Mesenchymal stem cell (in vitro differentiated cells and primary cell): ENCODE measurements at regions not wholly inside any gene's neighbourhood (a gene's known extent, or its start where the extent isn't known, plus 50 kb on each side); places are given as distances from the start of the nearest gene placed in this dataset.
A peak's percentile ranks its signal among the peaks of the same experiment; 100 is the strongest.

Experiments
- DNase-seq: peaks from one replicate; pipeline ENCODE4 v3.0.0-alpha.2; 2013
- H2AFZ ChIP-seq: one replicate; pipeline ENCODE4 v1.6.1; 2013; ENCODE audit warnings: low read depth, mild to moderate bottlenecking, control low read depth, inconsistent platforms, low read length, moderate library complexity
- H2AK5ac ChIP-seq: 2 replicates; pipeline ENCODE4 v1.6.1; 2013; ENCODE audit warnings: low read length, moderate library complexity, mild to moderate bottlenecking, inconsistent platforms; ENCODE audit not compliant: severe bottlenecking
- H2BK120ac ChIP-seq: one replicate; pipeline ENCODE4 v1.6.1; 2013; ENCODE audit warnings: low read depth, mild to moderate bottlenecking, inconsistent platforms, low read length, moderate library complexity
- H2BK12ac ChIP-seq, 2 experiments: one replicate each; pipeline ENCODE4 v1.6.1; 2013; ENCODE audit warnings: inconsistent platforms in 2 of 2, low read length in 2 of 2, mild to moderate bottlenecking in 2 of 2, moderate library complexity in 2 of 2, control low read depth in 1 of 2
- H2BK15ac ChIP-seq: one replicate; pipeline ENCODE4 v1.6.1; 2013; ENCODE audit warnings: mild to moderate bottlenecking, low read depth, inconsistent platforms; ENCODE audit not compliant: poor library complexity, severe bottlenecking
- H2BK5ac ChIP-seq: 2 replicates; pipeline ENCODE4 v1.6.1; 2013; ENCODE audit warnings: low read depth, mild to moderate bottlenecking, low read length, control low read depth, inconsistent platforms; ENCODE audit not compliant: poor library complexity, severe bottlenecking
- H3K14ac ChIP-seq, 2 experiments: one replicate each; pipeline ENCODE4 v1.6.1; 2013; ENCODE audit warnings: inconsistent platforms in 2 of 2, low read length in 2 of 2, control low read depth in 1 of 2, mild to moderate bottlenecking in 1 of 2, moderate library complexity in 1 of 2
- H3K18ac ChIP-seq, 2 experiments: one replicate each; pipeline ENCODE4 v1.6.1; 2013; ENCODE audit warnings: inconsistent platforms in 2 of 2, low read length in 2 of 2, control low read depth in 1 of 2, low read depth in 1 of 2, mild to moderate bottlenecking in 1 of 2
- H3K23ac ChIP-seq, 2 experiments: one replicate each; pipeline ENCODE4 v1.6.1; 2013; ENCODE audit warnings: inconsistent platforms in 2 of 2, low read length in 2 of 2, mild to moderate bottlenecking in 2 of 2, moderate library complexity in 2 of 2, control low read depth in 1 of 2
- H3K27ac ChIP-seq: 2 replicates; pipeline ENCODE4 v1.5.1; 2013; ENCODE audit warnings: mild to moderate bottlenecking, moderate library complexity, low read length, control low read depth, inconsistent platforms; ENCODE audit not compliant: poor library complexity, severe bottlenecking
- H3K27me3 ChIP-seq, 2 experiments: 2 replicates each; pipeline versions ENCODE4 v1.6.1 to v1.7.0; 2013; ENCODE audit warnings: low read length in 2 of 2, mild to moderate bottlenecking in 2 of 2, moderate library complexity in 2 of 2, control low read depth in 1 of 2, inconsistent platforms in 1 of 2; ENCODE audit not compliant: control insufficient read depth in 1 of 2, insufficient read depth in 1 of 2
- H3K36me3 ChIP-seq, 2 experiments: 2 replicates each; pipeline versions ENCODE4 v1.6.1 to v1.7.0; 2013; ENCODE audit warnings: low read length in 2 of 2, control low read depth in 1 of 2, inconsistent platforms in 1 of 2, low read depth in 1 of 2, mild to moderate bottlenecking in 1 of 2; ENCODE audit not compliant: insufficient read depth in 2 of 2, control insufficient read depth in 1 of 2
- H3K4ac ChIP-seq, 2 experiments: one replicate each; pipeline ENCODE4 v1.6.1; 2013; ENCODE audit warnings: inconsistent platforms in 2 of 2, low read length in 2 of 2, mild to moderate bottlenecking in 2 of 2, moderate library complexity in 2 of 2, control low read depth in 1 of 2, low read depth in 1 of 2
- H3K4me1 ChIP-seq: 2 replicates; pipeline ENCODE4 v1.6.1; 2013; ENCODE audit warnings: low read depth, low read length, control low read depth; ENCODE audit not compliant: control insufficient read depth, insufficient read depth
- H3K4me2 ChIP-seq: 2 replicates; pipeline ENCODE4 v1.6.1; 2013; ENCODE audit warnings: low read length, mild to moderate bottlenecking, inconsistent platforms; ENCODE audit not compliant: poor library complexity, severe bottlenecking
- H3K4me3 ChIP-seq, 2 experiments: 2 replicates each; pipeline versions ENCODE4 v1.5.1 to v1.7.0; 2013; ENCODE audit warnings: low read length in 2 of 2, mild to moderate bottlenecking in 2 of 2, control low read depth in 1 of 2, low read depth in 1 of 2; ENCODE audit not compliant: insufficient read depth in 1 of 2
- H3K79me1 ChIP-seq: replicated peaks from 2 replicates; pipeline ENCODE4 v1.6.1; 2013; ENCODE audit warnings: mild to moderate bottlenecking, control low read depth, low read length, inconsistent platforms; ENCODE audit not compliant: poor library complexity, severe bottlenecking
- H3K9ac ChIP-seq: 2 replicates; pipeline ENCODE4 v1.7.0; 2013; ENCODE audit warnings: mild to moderate bottlenecking, low read length, moderate library complexity
- H3K9me3 ChIP-seq: 2 replicates; pipeline ENCODE4 v1.7.0; 2013; ENCODE audit warnings: mild to moderate bottlenecking, low read length; ENCODE audit not compliant: control insufficient read depth
- H4K8ac ChIP-seq: one replicate; pipeline ENCODE4 v1.6.1; 2013; ENCODE audit warnings: inconsistent platforms, mild to moderate bottlenecking, low read length, moderate library complexity
- H4K91ac ChIP-seq: one replicate; pipeline ENCODE4 v1.6.1; 2013; ENCODE audit warnings: mild to moderate bottlenecking, low read length, inconsistent platforms
- WGBS: methylation state at CpG from one replicate; pipeline ENCODE4 v1.1.7; 2013; ENCODE audit warnings: mixed read lengths; 5-methylcytosine and 5-hydroxymethylcytosine counted together

GRCh38 chr15:98075441-98075840, 114.9 kb downstream of the ARRDC4 start:
- no peak overlapping the region for H2AFZ ChIP-seq
- no peak overlapping the region for H3K27ac ChIP-seq
- no peak overlapping the region for H3K9ac ChIP-seq
- no peak overlapping the region for H2BK15ac ChIP-seq
- no peaks in the 10 kb centered on the region for H3K79me1 ChIP-seq
- no peaks in the 10 kb centered on the region for H3K9me3 ChIP-seq
- no peak overlapping the region for H3K4me3 ChIP-seq
- H2BK120ac ChIP-seq = no peak overlapping the region
- no peak overlapping the region for H2AK5ac ChIP-seq
- H2BK12ac ChIP-seq = no peak overlapping the region
- H4K8ac ChIP-seq = no peak overlapping the region
- no peak overlapping the region for H3K4ac ChIP-seq
- H3K4me2 ChIP-seq = no peak overlapping the region
- no peak overlapping the region for H2BK5ac ChIP-seq
- no peak overlapping the region for H3K14ac ChIP-seq
- H3K18ac ChIP-seq = no peak overlapping the region
- H3K36me3 ChIP-seq = no peaks in the 10 kb centered on the region
- H4K91ac ChIP-seq = no peak overlapping the region
- no peak for DNase-seq
- H3K23ac ChIP-seq = no peak overlapping the region
- H3K4me1 ChIP-seq = no peaks in the 10 kb centered on the region
- no peaks in the 10 kb centered on the region for H3K27me3 ChIP-seq

- Histone ChIP-seq H2AFZ (no peak overlapping the region), H3K4me2 (no peak overlapping the region), H3K9me3 (no peaks in the 10 kb centered on the region), H3K23ac (no peak overlapping the region), H3K14ac (no peak overlapping the region), H3K4me1 (no peaks in the 10 kb centered on the region), H4K8ac (no peak overlapping the region), H4K91ac (no peak overlapping the region), H3K4ac (no peak overlapping the region), H3K9ac (peak overlapping the region; percentile 71), H3K79me1 (no peaks in the 10 kb centered on the region), H2BK5ac (no peak overlapping the region), H2BK12ac (no peak overlapping the region), H3K27me3 (no peaks in the 10 kb centered on the region), H3K36me3 (no peaks in the 10 kb centered on the region), H3K27ac (no peak overlapping the region), H3K4me3 (no peak overlapping the region), H2BK120ac (no peak overlapping the region), H3K18ac (no peak overlapping the region), H2AK5ac (no peak overlapping the region), H2BK15ac (no peak overlapping the region)
- DNase-seq = peak; percentile 14
- 71% methylated on average over 7 of the region's 8 CpGs for WGBS
Measured at GRCh38 chr15:98076021-98076816, 115.7 kb downstream of the ARRDC4 start.

GRCh38 chr15:98077186-98077585, 116.7 kb downstream of the ARRDC4 start:
- H2BK5ac ChIP-seq = no peak overlapping the region
- no peaks in the 10 kb centered on the region for H3K79me1 ChIP-seq

GRCh38 chr15:98080791-98081190, 120.3 kb downstream of the ARRDC4 start:
- Histone ChIP-seq H3K79me1 (no peaks in the 10 kb centered on the region), H2BK12ac (no peak overlapping the region), H2AK5ac (no peak overlapping the region), H2BK5ac (no peak overlapping the region), H3K14ac (no peak overlapping the region), H2BK120ac (no peak overlapping the region), H3K23ac (no peak overlapping the region), H2BK15ac (no peak overlapping the region), H3K9me3 (no peaks in the 10 kb centered on the region), H3K4me1 (no peaks in the 10 kb centered on the region), H3K4me2 (no peak overlapping the region), H3K27me3 (no peaks in the 10 kb centered on the region), H3K9ac (no peak overlapping the region), H3K4me3 (no peak overlapping the region), H3K4ac (no peak overlapping the region), H3K36me3 (no peaks in the 10 kb centered on the region), H3K27ac (no peak overlapping the region), H4K8ac (no peak overlapping the region), H3K18ac (no peak overlapping the region), H4K91ac (no peak overlapping the region), H2AFZ (no peak overlapping the region)
- 33% methylated on average over 1 of the region's 2 CpGs for WGBS
- no peak for DNase-seq

More at GRCh38 chr15:98077186-98077585, 116.7 kb downstream of the ARRDC4 start:
- no peak overlapping the region for H2AFZ ChIP-seq
- H2BK12ac ChIP-seq = no peak overlapping the region
- no peak overlapping the region for H2BK120ac ChIP-seq
- H3K4ac ChIP-seq = no peak overlapping the region
- H3K36me3 ChIP-seq = no peaks in the 10 kb centered on the region
- no peak overlapping the region for H3K27ac ChIP-seq
- no peak overlapping the region for H3K14ac ChIP-seq
- H4K8ac ChIP-seq = no peak overlapping the region
- no peak overlapping the region for H3K4me2 ChIP-seq
- H2AK5ac ChIP-seq = no peak overlapping the region
- H3K27me3 ChIP-seq = no peaks in the 10 kb centered on the region
- H3K18ac ChIP-seq = no peak overlapping the region
- H3K4me1 ChIP-seq = no peaks in the 10 kb centered on the region
- H3K9me3 ChIP-seq = no peaks in the 10 kb centered on the region
- 64% methylated on average over 5 of the region's 8 CpGs for WGBS
- H3K4me3 ChIP-seq = peak overlapping the region in 1 of 2 experiments; percentile 59
- no peak overlapping the region for H4K91ac ChIP-seq
- peak overlapping the region; percentile 71 for H3K9ac ChIP-seq
- no peak overlapping the region for H3K23ac ChIP-seq
- DNase-seq = no peak
- H2BK15ac ChIP-seq = no peak overlapping the region
